ENCODE measurements at regions not wholly inside any gene's neighbourhood (a gene's known extent, or its start where the extent isn't known, plus 50 kb on each side); places are given as distances from the start of the nearest gene placed in this dataset.

GRCh38 chr1:227449741-227450441, 113.5 kb upstream of the ZNF678 start:
- DNase-seq, result no peak

DNA sequence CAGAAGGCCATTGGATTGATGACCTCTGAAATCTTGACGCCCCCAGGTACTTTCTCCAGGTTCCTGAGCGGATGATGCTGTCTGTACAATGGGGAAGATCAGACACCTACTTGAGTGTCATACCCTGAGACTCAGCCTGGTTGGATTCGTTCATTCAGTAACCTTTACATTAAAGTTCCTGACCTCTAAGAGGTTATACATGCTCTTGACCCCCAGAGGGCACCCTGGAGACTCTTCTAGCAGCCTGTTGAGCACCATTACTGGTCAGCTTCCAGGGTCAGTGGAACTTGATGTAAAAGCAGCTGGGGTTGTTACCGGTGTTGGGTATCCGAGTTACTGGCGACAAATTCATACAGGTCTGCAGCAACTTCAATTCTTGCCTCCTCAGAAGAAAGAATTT, 114.3 kb upstream of the ZNF678 start:
- DNase-seq, result no peak

DNA sequence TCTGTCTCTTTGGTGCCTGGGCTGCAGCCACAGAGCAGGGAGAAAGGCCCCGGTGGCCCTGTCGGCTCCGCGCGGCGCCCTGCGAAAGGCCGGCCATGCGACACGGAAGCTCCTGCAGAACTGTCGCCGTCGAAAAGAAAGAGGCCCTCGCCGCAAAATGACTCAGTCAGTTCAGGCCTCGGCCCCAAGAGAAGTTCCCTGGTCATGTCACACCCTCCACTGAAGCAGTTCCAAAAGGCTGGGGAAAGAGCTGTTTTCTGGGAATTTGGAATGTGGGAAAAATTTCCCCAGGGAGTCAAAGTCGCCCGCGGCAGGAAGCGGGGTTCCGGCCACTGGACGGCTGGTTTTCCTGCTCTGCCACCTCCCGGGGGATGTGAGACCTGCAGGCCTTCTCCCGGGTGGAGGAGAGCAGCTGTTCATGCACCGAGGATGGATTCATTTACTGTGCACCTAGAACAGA, 115.8 kb upstream of the ZNF678 start:
- DNase-seq, result no peak

GRCh38 chr1:227445746-227446145, 117.6 kb upstream of the ZNF678 start:
- no peak for DNase-seq

GRCh38 chr1:227445092-227445674, 118.2 kb upstream of the ZNF678 start:
- DNase-seq, result no peak

DNA sequence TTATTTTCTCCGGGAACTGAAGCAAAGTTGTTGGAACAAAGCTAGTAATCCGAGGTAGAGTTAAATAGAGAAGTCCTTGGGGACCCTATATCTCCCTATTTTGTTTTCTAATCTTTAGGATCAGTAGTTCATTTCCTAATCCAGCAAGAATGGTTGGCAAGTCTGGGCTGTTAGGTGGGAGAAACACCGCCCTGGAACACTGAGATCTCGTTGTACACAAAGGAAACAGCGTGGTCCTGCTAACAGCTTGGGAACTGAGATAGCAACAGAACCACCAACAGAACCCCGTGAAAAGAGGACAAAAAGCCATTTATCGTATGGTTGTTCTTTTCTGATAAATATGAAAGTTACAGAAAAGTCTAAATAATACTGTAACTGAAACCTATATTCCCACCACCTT, 121.9 kb upstream of the CDC42BPA start:
- no peak for DNase-seq

GRCh38 chr1:227437495-227438008, 119.3 kb upstream of the CDC42BPA start:
- DNase-seq, result peak; percentile 6

DNA sequence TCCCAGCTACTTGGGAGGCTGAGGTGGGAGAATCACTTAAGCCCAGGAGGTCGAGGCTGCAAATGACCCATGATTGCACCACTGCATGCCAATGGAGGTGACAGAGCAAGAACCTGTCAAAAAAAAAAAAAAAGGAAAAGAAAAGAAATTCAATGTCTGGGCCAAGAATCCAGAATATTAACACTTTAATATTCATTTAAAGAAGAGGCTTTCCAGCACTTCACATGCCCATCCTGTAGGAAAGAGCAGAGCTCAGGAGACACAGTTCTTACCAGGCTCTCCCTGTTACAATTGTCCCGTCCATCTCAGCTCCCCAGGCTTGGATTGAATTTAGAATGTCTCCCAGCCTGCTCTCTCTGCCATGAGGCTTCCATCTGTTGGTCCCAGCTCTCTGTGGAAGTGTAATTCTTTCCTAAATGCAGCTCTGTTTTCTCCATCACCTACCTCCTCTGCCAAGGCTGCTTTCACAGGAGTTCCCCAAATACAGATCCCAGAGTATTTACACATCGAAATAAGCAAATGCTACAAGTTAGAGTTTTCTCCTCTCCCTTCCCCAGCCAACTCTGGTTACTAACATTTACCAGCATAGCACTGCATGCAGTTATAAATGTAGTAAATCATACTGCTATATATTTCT, 116.6 kb upstream of the CDC42BPA start:
- no peak for DNase-seq

DNA sequence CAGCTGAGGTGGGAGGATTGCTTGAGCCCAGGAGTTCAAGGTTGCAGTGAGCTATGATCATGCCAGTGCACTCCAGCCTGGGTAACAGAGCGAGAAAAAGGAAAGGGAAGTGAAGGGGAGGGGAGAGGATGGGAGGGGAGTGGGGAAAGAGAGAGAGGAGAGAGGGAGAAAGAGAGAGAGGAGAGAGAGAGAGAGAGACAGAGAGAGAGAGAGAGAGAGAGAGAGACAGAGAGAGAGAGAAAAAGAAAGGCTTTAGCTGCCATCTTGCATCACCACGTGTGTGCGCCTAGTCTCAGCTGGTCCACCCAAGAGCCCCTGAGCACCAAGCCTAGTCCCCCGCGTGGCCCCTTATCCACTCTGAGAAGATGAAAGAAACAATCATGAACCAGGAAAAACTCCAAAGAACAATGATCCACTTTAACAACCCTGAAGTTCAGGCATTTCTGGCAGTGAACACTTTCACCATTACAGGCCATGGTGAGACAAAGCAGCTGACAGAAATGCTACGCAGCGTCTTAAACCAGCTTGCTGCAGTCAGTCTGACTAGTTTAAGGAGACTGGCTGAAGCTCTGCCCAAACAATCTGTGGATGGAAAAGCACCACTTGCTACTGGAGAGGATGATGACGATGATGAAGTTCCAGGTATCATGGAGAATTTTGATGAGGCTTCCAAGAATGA, 115.5 kb upstream of the CDC42BPA start:
- no peak for DNase-seq

DNA sequence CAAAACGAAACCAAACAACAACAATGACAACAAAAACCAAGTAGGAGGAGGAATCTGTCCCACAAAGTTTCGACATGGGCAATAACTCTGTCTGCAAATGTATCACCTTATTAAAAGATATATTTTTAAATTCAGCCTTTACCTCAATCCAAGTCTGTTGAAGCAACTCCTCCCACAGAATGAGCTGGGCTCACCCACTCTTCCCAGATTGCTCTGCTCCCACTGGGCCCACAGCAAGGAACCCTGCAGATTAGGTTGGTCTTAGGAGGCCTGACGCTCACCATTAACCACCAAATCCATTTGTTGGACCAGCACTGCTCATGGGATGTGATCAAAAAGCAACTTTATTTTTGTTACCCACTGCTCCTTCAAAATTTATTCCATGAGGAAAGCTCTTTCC, 114.7 kb upstream of the CDC42BPA start:
- DNase-seq, result no peak

GRCh38 chr1:227432181-227432535, 113.9 kb upstream of the CDC42BPA start:
- DNase-seq, result no peak

GRCh38 chr1:227429447-227430359, 111.4 kb upstream of the CDC42BPA start:
- no peak for DNase-seq

DNA sequence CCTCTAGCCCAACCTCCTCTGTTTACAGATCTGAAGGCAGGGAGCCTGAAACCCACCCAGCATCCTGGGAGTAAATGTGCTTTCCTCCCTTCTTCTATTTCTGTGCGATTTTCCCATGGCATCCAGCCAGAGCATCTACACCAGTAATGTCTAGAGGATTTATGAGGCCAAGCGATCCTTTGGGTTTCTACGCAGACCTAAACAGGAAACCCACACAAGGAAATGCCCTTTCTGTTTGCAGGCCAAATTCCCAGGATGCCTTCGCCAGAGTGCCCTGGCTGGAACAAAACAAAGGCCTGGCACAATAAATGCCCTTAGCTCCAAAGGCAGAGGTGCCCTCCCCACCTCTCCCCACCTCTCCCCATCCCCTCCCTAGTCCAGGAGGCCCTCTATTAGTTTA, 110.5 kb upstream of the CDC42BPA start:
- no peak for DNase-seq

- DNase-seq, result no peak
These were observed 109.1 kb upstream of the CDC42BPA start for GRCh38 chr1:227427411-227427810.

- DNase-seq, result no peak
These were observed 106.7 kb upstream of the CDC42BPA start for GRCh38 chr1:227424953-227425352.

GRCh38 chr1:227424159-227424680, 105.9 kb upstream of the CDC42BPA start:
- no peak for DNase-seq

DNA sequence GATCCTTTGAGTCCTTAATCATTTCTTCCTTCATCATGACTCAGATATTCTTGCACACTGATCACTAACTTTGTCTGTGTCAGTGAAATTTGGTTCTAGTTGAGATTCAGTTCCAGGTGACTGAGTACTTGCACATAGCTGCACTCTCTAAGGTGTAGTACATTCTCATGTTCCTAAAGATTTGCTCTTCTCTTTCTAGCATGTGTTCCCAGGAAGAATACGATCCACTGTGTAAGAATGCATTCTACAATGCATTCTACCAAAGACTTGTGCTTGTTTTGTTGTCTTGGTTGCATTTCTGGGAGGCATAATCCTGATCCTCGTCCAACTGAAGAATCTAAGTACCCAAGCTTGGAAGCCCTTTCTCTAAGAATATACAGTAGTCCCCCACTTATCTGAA, 104.3 kb upstream of the CDC42BPA start:
- no peak for DNase-seq

DNA sequence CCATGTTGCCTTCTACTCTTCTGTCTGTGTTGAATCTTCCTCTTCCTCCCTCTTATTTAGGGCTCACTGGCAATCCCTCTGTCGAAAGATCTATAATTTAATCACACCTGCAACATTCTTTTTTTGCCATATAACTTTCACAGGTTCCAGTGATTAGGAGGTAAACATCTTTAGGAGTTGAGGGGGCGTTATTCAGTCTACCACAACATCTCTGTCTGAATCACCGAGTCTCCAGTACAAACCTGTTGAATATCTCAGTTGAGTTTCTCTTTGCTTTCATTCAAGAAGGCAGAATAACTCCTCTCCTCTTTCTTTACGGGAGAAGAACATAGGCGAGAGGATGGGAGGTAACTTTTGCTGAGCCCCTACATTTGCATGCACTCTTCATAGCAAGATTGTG, 101.9 kb upstream of the CDC42BPA start:
- DNase-seq, result no peak

- no peak for DNase-seq
These were observed 99.6 kb upstream of the CDC42BPA start for GRCh38 chr1:227417756-227418480.

- DNase-seq, result no peak
These were observed 98.0 kb upstream of the CDC42BPA start for GRCh38 chr1:227416156-227416830.
